Pons (tissue), 1 donor: ENCODE measurements at regions not wholly inside any gene's neighbourhood (a gene's known extent, or its start where the extent isn't known, plus 50 kb on each side); places are given as distances from the start of the nearest gene placed in this dataset.

ENCODE experiments used
- DNase-seq: peaks from one replicate; pipeline ENCODE4 v3.0.0-alpha.2; 2016; ENCODE audit warnings: low spot score

GRCh38 chr2:128750328-128751165, 431.9 kb upstream of the HS6ST1 start:
- DNase-seq, result no peak

GRCh38 chr2:128751746-128752145, 433.1 kb upstream of the HS6ST1 start:
- DNase-seq, result no peak

- DNase-seq, result no peak
Observed at GRCh38 chr2:128752691-128753263, 434.1 kb upstream of the HS6ST1 start.

GRCh38 chr2:128753321-128753720, 434.7 kb upstream of the HS6ST1 start:
- DNase-seq, result no peak

GRCh38 chr2:128753800-128754199, 435.1 kb upstream of the HS6ST1 start:
- no peak for DNase-seq

- peak; percentile 74 for DNase-seq
Observed at GRCh38 chr2:128754246-128754724, 435.6 kb upstream of the HS6ST1 start.

- DNase-seq, result no peak
Observed at GRCh38 chr2:128755695-128756364, 437.2 kb upstream of the HS6ST1 start.

GRCh38 chr2:128756365-128756717, 437.7 kb upstream of the HS6ST1 start:
- no peak for DNase-seq

GRCh38 chr2:128765811-128766210, 447.1 kb upstream of the HS6ST1 start:
- no peak for DNase-seq

- DNase-seq, result no peak
Observed at GRCh38 chr2:128768041-128768440, 449.4 kb upstream of the HS6ST1 start.

GRCh38 chr2:128769457-128770142, 450.9 kb upstream of the HS6ST1 start:
- no peak for DNase-seq

GRCh38 chr2:128770143-128771085, 451.7 kb upstream of the HS6ST1 start:
- no peak for DNase-seq

GRCh38 chr2:128771401-128771800, 452.7 kb upstream of the HS6ST1 start:
- DNase-seq, result no peak

GRCh38 chr2:128772671-128773070, 454.0 kb upstream of the HS6ST1 start:
- no peak for DNase-seq

- DNase-seq, result no peak
Observed at GRCh38 chr2:128773641-128774319, 455.1 kb upstream of the HS6ST1 start.

- DNase-seq, result no peak
Observed at GRCh38 chr2:128774320-128775216, 455.9 kb upstream of the HS6ST1 start.

GRCh38 chr2:128775217-128775913, 456.7 kb upstream of the HS6ST1 start:
- no peak for DNase-seq

GRCh38 chr2:128775914-128776285, 457.2 kb upstream of the HS6ST1 start:
- DNase-seq, result no peak
